Activated CD8-positive, alpha-beta memory T cell treated with anti-CD3 and anti-CD28 coated beads for 48 hours (primary cell): ENCODE measurements at regions not wholly inside any gene's neighbourhood (a gene's known extent, or its start where the extent isn't known, plus 50 kb on each side); places are given as distances from the start of the nearest gene placed in this dataset.

ENCODE experiments used
- DNase-seq, 3 experiments: peaks; one replicate each; pipeline ENCODE4 v3.0.0-alpha.2; 2020; ENCODE audit warnings: low read depth in 2 of 3, low spot score in 2 of 3

GRCh38 chr13:74084375-74084935 is 49.7 kb downstream of the KLF12 start:
- DNase-seq: no peak

GRCh38 chr13:74082741-74083160 is 51.5 kb downstream of the KLF12 start:
- DNase-seq: no peak

GRCh38 chr13:74080762-74081161 is 53.4 kb downstream of the KLF12 start:
- DNase-seq: no peak

DNA sequence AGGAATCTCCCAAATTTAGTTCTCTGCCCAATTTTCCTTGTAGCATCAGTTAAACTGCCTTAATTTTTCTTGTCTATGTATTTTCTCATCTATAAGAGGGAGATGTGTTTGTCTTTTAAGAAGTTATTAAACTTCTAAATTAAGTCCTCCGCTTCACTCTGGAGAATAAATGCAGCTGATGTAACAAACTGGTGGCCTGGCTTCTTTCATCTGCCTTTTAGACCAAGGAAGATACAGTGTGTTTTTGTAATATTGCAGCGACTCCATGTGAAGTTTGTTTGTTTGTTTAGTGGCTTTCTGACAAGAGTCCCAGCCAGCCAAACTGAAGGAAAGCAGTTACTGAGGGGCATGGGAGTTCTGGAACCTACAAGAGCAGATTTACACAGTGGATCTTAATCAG is 56.4 kb downstream of the KLF12 start:
- DNase-seq: no peak

- DNase-seq: no peak
Observed at GRCh38 chr13:74077375-74077774, 56.8 kb downstream of the KLF12 start.

DNA sequence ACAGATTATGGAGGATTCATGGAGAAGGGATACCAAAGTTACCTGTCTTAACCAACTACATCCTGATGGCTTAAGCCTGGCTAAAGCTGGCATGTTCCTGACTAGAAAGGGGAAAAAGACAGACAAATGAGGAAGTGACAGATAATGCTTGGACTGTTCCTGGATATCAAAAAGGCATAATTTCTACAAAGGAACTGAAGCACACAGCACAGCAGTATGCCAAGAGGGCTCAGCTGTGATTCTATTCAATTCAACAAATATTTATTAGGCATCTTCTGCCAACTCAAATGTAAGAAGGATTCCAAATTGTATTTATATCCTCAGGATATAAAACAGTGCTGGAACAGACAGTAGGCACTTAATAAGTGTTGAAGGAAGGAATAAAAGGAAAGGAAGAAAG is 59.5 kb downstream of the KLF12 start:
- no peak for DNase-seq

DNA sequence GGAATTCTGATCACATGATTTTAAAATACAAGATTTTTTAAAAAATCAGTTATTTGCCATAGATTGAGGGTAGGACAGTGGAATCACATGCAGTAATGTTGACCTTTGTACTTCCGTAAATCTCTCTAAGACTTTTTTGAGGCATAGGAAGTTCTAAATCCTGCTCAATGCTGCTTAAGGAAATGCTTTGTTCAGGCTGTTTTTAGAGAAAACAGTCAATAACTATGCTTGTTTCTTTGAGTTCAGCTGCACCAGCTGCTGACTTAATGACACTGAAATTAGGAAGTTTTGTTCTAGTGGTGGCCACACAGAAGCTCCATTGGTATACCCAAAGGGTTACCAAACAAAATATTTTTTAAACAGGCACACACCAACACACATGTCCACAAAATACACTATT is 60.9 kb downstream of the KLF12 start:
- DNase-seq: no peak

DNA sequence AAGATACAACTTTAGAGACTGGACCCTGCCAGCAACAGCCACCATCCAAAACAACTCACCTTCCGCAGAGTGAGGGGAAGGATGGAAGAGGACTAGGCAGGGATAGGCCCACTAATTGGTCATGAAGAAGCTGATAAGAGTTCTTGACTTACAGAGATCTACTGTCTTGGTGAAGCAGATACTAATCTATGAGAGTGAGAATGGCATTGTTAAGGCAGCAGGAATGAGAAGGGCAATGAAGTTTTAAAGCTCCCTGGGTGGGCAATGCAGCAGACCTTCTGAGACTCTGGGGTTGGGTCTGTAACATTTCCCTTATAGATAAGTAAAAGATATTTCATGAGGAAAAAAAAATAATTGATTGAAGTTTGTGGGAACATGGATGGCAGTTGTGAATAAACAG is 63.7 kb downstream of the KLF12 start:
- no peak for DNase-seq

DNA sequence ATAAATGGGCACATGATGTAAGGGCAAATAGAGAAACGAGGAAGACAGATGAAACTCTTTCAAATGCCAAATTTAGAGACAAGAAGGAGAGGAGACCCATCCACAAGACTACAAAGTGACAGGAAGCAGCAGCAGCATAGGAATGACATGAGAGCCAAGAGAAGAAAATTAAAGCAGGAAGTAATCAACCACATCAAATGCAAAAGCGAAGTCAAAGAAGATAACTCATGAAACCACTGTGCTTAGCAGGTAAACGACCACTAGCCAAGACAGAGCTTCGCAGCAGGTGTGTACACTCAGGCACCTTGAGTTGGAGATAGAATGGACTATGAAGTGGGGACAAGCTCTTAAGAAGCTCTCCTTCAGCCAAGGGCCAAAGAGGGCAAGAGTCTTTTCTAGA is 64.1 kb downstream of the KLF12 start:
- no peak for DNase-seq

DNA sequence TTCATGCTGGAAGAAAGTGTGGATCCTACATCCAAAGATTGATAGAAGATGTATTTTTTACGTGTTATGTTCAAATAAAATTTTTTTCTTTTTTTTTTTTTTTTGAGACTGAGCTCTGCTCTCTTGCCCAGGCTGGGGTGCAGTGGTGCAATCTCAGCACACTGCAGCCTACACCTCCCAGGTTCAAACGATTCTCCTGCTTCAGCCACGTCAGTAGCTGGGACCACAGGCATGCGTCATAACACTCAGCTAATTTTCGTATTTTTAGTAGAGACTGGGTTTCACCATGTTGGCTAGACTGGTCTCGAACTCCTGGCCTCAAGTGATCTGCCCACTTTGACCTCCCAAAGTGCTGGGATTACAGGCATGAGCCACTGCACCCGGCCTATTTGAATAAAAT is 65.7 kb downstream of the KLF12 start:
- no peak for DNase-seq

- DNase-seq: no peak
Observed at GRCh38 chr13:74067818-74068217, 66.4 kb downstream of the KLF12 start.

DNA sequence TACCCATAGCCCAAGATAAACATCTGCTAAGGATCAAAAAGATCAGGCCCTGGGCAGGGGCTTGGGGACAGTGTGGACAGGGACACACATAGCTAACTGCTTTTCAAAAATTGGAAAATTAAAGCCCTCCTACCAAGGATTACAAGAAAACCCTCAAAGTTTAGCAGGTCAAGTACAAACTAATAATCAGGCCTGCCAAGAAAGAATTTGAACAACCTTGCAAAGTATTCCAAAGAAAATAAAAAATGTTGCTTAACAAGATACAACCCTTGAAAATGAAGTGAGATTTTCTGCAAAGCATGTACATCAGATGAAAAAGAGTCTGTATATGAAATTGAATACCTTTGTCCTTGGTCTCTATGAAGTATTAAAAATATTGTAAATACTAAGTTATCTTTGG is 67.3 kb downstream of the KLF12 start:
- no peak for DNase-seq

DNA sequence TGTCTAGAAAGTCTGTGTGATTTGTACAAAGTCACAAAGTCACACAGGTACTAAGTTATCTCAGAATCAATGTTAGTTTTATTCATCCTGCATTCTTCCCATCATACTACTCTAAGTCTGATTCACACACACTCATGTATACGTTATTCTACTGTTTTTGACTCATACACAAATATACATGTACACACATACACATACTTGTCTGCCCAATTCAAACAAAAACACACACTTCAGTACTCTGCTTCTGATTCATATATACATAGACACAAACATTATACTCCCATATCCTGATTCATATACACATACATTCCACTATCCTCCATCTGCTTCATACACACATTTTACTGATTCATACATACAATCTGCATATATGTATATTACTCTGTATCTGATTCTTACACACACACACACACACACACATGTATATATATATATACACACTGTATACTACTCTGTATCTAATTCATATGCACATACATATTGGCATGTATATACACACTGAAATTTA is 69.3 kb downstream of the KLF12 start:
- DNase-seq: no peak

GRCh38 chr13:74063533-74064100 is 70.6 kb downstream of the KLF12 start:
- DNase-seq: no peak

DNA sequence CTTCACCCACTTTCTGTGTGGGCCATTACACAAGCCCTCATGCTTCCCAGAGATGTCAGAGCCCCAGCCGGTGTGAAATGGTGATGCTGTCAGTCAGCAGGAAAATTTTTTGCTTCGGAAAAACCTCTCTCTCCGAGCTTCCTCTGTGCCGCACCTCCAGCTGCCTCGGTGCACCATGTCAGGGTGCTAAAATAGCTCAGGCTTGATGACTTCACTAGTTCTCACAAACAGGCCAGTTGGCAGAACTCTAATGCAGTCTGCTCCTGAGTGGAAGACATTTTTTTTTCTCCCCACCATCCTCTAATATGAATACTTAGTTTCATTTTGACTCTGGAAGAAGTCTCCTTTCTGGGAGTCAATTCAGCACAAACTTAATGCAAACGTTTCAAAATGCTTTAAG is 71.3 kb downstream of the KLF12 start:
- no peak for DNase-seq

- DNase-seq: no peak
Observed at GRCh38 chr13:74061926-74062595, 72.1 kb downstream of the KLF12 start.

GRCh38 chr13:74056801-74057542 is 77.2 kb downstream of the KLF12 start:
- no peak for DNase-seq

DNA sequence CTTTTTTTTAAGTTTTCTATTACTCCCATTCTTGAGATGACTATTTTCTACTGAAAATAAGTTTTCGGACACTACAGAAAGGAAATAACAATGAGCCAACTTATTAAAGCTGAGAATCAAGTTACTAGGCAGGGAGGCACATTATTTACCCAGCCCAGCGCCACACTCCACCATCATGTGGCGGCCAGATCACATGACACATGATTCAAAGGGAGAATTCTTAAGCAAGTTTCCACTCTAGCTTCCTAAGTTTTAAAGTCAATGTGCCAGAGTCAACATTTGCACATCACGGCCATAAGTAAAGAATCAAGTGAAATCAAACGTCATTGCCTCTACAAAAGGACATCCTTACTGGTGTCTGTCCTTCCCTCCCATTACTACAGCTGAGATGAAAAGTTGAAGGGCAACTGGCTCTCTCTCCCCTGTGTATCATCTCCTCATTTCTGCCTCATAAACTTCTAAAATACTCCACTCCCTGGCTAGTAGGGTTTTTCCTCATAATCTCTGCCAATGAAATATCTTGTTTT is 81.7 kb downstream of the KLF12 start:
- DNase-seq: no peak

- DNase-seq: no peak
Observed at GRCh38 chr13:74048756-74049155, 85.4 kb downstream of the KLF12 start.

- DNase-seq: no peak
Observed at GRCh38 chr13:74047931-74048600, 86.1 kb downstream of the KLF12 start.

DNA sequence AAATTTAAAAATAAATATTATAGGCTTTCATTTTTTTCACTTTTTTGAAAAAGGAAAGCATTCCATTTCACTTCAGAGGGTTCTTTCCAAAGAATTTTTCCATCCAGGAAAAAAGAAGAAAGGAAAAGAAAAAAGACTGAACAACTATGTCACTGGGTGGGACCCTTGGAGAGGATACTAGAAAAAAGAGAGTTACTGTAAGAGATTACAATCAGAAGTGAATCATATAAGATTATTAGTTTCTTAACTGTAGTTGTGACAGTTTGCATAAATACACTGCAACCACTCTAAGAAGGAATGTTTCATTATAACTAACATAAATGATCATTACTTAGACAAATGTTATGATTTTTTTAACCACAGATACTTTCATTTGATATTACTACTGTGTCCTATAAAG is 87.8 kb downstream of the KLF12 start:
- no peak for DNase-seq
